Panc1 (cell line): ENCODE measurements at regions not wholly inside any gene's neighbourhood (a gene's known extent, or its start where the extent isn't known, plus 50 kb on each side); places are given as distances from the start of the nearest gene placed in this dataset.

Experiments used
- ATAC-seq: fragments of 200-7000 bp; cut with Tn5 transposase; 2 replicates; pipeline ENCODE4 v1.9.1; 2020; ENCODE audit warnings: mild to moderate bottlenecking, moderate library complexity
- BruUV-seq: library from RNA; stranded (reverse); fragments of 400-500 nt; replicated peaks from 2 replicates; lab custom pipeline; 2021; lab: Mats Ljungman, UMichigan
- CTCF ChIA-PET: fragments of 300-600 bp; sonication (Branson Sonifier 250); formaldehyde crosslinking; loops from one replicate; lab custom pipeline; 2022; ENCODE audit warnings: antibody characterized with exemption; lab: Charles Lee
- POLR2A ChIA-PET: fragments of 300-600 bp; sonication (Branson Sonifier 250); formaldehyde crosslinking; loops from one replicate; lab custom pipeline; 2022; ENCODE audit warnings: antibody characterized with exemption; lab: Charles Lee
- DNase-seq: peaks from one replicate; pipeline ENCODE4 v3.0.0-alpha.2; 2010; ENCODE audit warnings: low read depth, low spot score
- H3K27ac ChIP-seq: 2 replicates; pipeline ENCODE4 v1.5.1; 2011; ENCODE audit warnings: mild to moderate bottlenecking, low read length, inconsistent platforms
- H3K27me3 ChIP-seq: fragments of 200-500 bp; sonication (Bioruptor generic); 2 replicates; pipeline ENCODE4 v1.6.0; 2014; ENCODE audit warnings: low read length, inconsistent platforms; ENCODE audit not compliant: control insufficient read depth, insufficient read depth
- H3K36me3 ChIP-seq: fragments of 200-500 bp; sonication (Bioruptor generic); 2 replicates; pipeline ENCODE4 v1.5.1; 2014; ENCODE audit warnings: inconsistent platforms, mild to moderate bottlenecking, low read length, moderate library complexity; ENCODE audit not compliant: control insufficient read depth, insufficient read depth
- H3K4me1 ChIP-seq: 2 replicates; pipeline ENCODE4 v1.5.1; 2011; ENCODE audit warnings: inconsistent platforms, mild to moderate bottlenecking, low read length, moderate library complexity; ENCODE audit not compliant: control insufficient read depth, insufficient read depth
- H3K4me3 ChIP-seq, 2 experiments: 2 replicates each; pipeline ENCODE4 v1.5.1; 2011 to 2012; ENCODE audit warnings: low read depth in 2 of 2, low read length in 2 of 2, mild to moderate bottlenecking in 2 of 2, inconsistent platforms in 1 of 2, moderate library complexity in 1 of 2
- H3K9me3 ChIP-seq: fragments of 200-500 bp; sonication (Bioruptor generic); 2 replicates; pipeline ENCODE4 v1.5.1; 2014; ENCODE audit warnings: low read depth, mild to moderate bottlenecking, inconsistent platforms, low read length, moderate library complexity; ENCODE audit not compliant: control insufficient read depth, insufficient read depth
- POLR2AphosphoS5 ChIP-seq: IDR thresholded peaks from 2 replicates; pipeline ENCODE4 v1.6.1; 2012; ENCODE audit warnings: mild to moderate bottlenecking, low read depth, low read length, moderate library complexity
- REST ChIP-seq, 2 experiments: IDR thresholded peaks; 2 replicates each; pipeline ENCODE4 v1.6.1; 2011 to 2012; ENCODE audit warnings: low read depth in 2 of 2, control low read depth in 1 of 2, low read length in 1 of 2, mild to moderate bottlenecking in 1 of 2, moderate library complexity in 1 of 2; ENCODE audit not compliant: insufficient read depth in 1 of 2
- SIN3A ChIP-seq: IDR thresholded peaks from 2 replicates; pipeline ENCODE4 v1.6.1; 2012; ENCODE audit warnings: low read depth, mild to moderate bottlenecking, low read length, moderate library complexity, borderline replicate concordance; ENCODE audit not compliant: insufficient read depth
- TCF7L2 ChIP-seq: IDR thresholded peaks from 2 replicates; pipeline ENCODE4 v1.6.1; 2011; ENCODE audit warnings: mild to moderate bottlenecking, low read depth, low read length, inconsistent platforms
- in situ Hi-C: cut with HindIII; loops from 2 replicates; pipeline ENCODE4 v1.10.0; 2016; ENCODE audit warnings: low sequenced_read_pairs, low pct_unique_long_range_greater_than_20kb
- intact Hi-C: fragments of 100-400 bp; cut with micrococcal nuclease; formaldehyde crosslinking; loops from one replicate; pipeline ENCODE4 v1.10.0; 2022; ENCODE audit not compliant: unreplicated experiment
- TF ChIP-seq, protein P1 (sequence below): fragments of 450-650 bp; IDR thresholded peaks from 2 replicates; pipeline ENCODE4 v1.5.1; 2017; ENCODE audit warnings: mild to moderate bottlenecking

GRCh38 chr4:108532187-108532586 lies 88.2 kb upstream of the RPL34 start:
- Histone ChIP-seq H3K4me3 (no peak overlapping the region), H3K36me3 (no peaks in the 10 kb centered on the region), H3K27ac (no peak overlapping the region), H3K9me3 (no peaks in the 10 kb centered on the region), H3K4me1 (no peaks in the 10 kb centered on the region), H3K27me3 (no peaks in the 10 kb centered on the region)
- in situ Hi-C loops, result no loop called here
- ChIA-PET POLR2A (no interaction called here), CTCF (no interaction called here)
- TF ChIP-seq REST (IDR thresholded peaks at IDR 0.05; ENCODE audit: insufficient read depth in 1 of 2, low read depth in 2 of 2, low read length in 1 of 2), result no peak
- TF ChIP-seq TCF7L2, result no peak
- no peak for TF ChIP-seq SIN3A
- TF ChIP-seq POLR2AphosphoS5, result no peak
- TF ChIP-seq, protein P1, sequence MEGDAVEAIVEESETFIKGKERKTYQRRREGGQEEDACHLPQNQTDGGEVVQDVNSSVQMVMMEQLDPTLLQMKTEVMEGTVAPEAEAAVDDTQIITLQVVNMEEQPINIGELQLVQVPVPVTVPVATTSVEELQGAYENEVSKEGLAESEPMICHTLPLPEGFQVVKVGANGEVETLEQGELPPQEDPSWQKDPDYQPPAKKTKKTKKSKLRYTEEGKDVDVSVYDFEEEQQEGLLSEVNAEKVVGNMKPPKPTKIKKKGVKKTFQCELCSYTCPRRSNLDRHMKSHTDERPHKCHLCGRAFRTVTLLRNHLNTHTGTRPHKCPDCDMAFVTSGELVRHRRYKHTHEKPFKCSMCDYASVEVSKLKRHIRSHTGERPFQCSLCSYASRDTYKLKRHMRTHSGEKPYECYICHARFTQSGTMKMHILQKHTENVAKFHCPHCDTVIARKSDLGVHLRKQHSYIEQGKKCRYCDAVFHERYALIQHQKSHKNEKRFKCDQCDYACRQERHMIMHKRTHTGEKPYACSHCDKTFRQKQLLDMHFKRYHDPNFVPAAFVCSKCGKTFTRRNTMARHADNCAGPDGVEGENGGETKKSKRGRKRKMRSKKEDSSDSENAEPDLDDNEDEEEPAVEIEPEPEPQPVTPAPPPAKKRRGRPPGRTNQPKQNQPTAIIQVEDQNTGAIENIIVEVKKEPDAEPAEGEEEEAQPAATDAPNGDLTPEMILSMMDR, result no peak
- BruUV-seq, result no TSS peak
- no peak for DNase-seq
- ATAC-seq, result no peak
- intact Hi-C loops, result no loop called here

- Histone ChIP-seq H3K9me3 (no peaks in the 10 kb centered on the region), H3K4me3 (no peak overlapping the region), H3K36me3 (no peaks in the 10 kb centered on the region), H3K27ac (no peak overlapping the region), H3K27me3 (no peaks in the 10 kb centered on the region), H3K4me1 (no peaks in the 10 kb centered on the region)
- in situ Hi-C loops, result no loop called here
- DNase-seq (no peak), ATAC-seq (no peak)
- CTCF ChIA-PET, result no interaction called here
- POLR2A ChIA-PET, result no interaction called here
- intact Hi-C loops, result no loop called here
- TF ChIP-seq, protein P1, result no peak
- TF ChIP-seq REST (IDR thresholded peaks at IDR 0.05; ENCODE audit: insufficient read depth in 1 of 2, low read depth in 2 of 2, low read length in 1 of 2) (no peak), SIN3A (no peak), TCF7L2 (no peak), POLR2AphosphoS5 (no peak)
- no TSS peak for BruUV-seq
These were observed 88.9 kb upstream of the RPL34 start for GRCh38 chr4:108531461-108531860.
